ENCODE measurements at regions not wholly inside any gene's neighbourhood (a gene's known extent, or its start where the extent isn't known, plus 50 kb on each side); places are given as distances from the start of the nearest gene placed in this dataset.

- no peak for DNase-seq
Measured at GRCh38 chr2:45209302-45209701, 200.1 kb upstream of the SIX2 start.

- DNase-seq: no peak
Measured at GRCh38 chr2:45207101-45207500, 197.8 kb upstream of the SIX2 start.

- no peak for DNase-seq
Measured at GRCh38 chr2:45205985-45206384, 196.7 kb upstream of the SIX2 start.

- DNase-seq: no peak
Measured at GRCh38 chr2:45205480-45205879, 196.2 kb upstream of the SIX2 start.

GRCh38 chr2:45203400-45203799, 194.1 kb upstream of the SIX2 start:
- DNase-seq: no peak

GRCh38 chr2:45199973-45200372, 190.7 kb upstream of the SIX2 start:
- no peak for DNase-seq

GRCh38 chr2:45195916-45196315, 186.7 kb upstream of the SIX2 start:
- DNase-seq: no peak

GRCh38 chr2:45194596-45194995, 185.3 kb upstream of the SIX2 start:
- no peak for DNase-seq

- DNase-seq: no peak
Measured at GRCh38 chr2:45193581-45193980, 184.3 kb upstream of the SIX2 start.

GRCh38 chr2:45192991-45193390, 183.7 kb upstream of the SIX2 start:
- no peak for DNase-seq

- DNase-seq: no peak
Measured at GRCh38 chr2:45192481-45192880, 183.2 kb upstream of the SIX2 start.

GRCh38 chr2:45191976-45192375, 182.7 kb upstream of the SIX2 start:
- no peak for DNase-seq

GRCh38 chr2:45191146-45191863, 182.1 kb upstream of the SIX2 start:
- no peak for DNase-seq

GRCh38 chr2:45190481-45190942, 181.3 kb upstream of the SIX2 start:
- DNase-seq: no peak

GRCh38 chr2:45184606-45185005, 175.4 kb upstream of the SIX2 start:
- no peak for DNase-seq

- no peak for DNase-seq
Measured at GRCh38 chr2:45182667-45183295, 173.5 kb upstream of the SIX2 start.

GRCh38 chr2:45180779-45181178, 171.5 kb upstream of the SIX2 start:
- DNase-seq: no peak

GRCh38 chr2:45180033-45180746, 170.9 kb upstream of the SIX2 start:
- DNase-seq: no peak

GRCh38 chr2:45178854-45179253, 169.6 kb upstream of the SIX2 start:
- no peak for DNase-seq

- DNase-seq: no peak
Measured at GRCh38 chr2:45178359-45178758, 169.1 kb upstream of the SIX2 start.

GRCh38 chr2:45177870-45178269, 168.6 kb upstream of the SIX2 start:
- no peak for DNase-seq

GRCh38 chr2:45176390-45176789, 167.1 kb upstream of the SIX2 start:
- no peak for DNase-seq

- no peak for DNase-seq
Measured at GRCh38 chr2:45173513-45173912, 164.3 kb upstream of the SIX2 start.

- no peak for DNase-seq
Measured at GRCh38 chr2:45172760-45173392, 163.6 kb upstream of the SIX2 start.

All from SW 1271 (cell line).